Lower leg skin (tissue), 3 donors: ENCODE measurements at regions not wholly inside any gene's neighbourhood (a gene's known extent, or its start where the extent isn't known, plus 50 kb on each side); places are given as distances from the start of the nearest gene placed in this dataset.

Experiments
- POLR2A ChIP-seq, 2 donors: fragments of 450-650 bp; IDR thresholded peaks; one replicate each; pipeline ENCODE4 v1.6.1; 2016 to 2017; ENCODE audit warnings: antibody characterized with exemption in 2 of 2, mild to moderate bottlenecking in 1 of 2, moderate library complexity in 1 of 2
- TF ChIP-seq, protein P1 (sequence below), 3 donors: fragments of 450-650 bp; IDR thresholded peaks; one replicate each; pipeline ENCODE4 v1.5.1; 2016; ENCODE audit warnings: antibody characterized with exemption in 3 of 3, mild to moderate bottlenecking in 3 of 3, moderate library complexity in 2 of 3

DNA sequence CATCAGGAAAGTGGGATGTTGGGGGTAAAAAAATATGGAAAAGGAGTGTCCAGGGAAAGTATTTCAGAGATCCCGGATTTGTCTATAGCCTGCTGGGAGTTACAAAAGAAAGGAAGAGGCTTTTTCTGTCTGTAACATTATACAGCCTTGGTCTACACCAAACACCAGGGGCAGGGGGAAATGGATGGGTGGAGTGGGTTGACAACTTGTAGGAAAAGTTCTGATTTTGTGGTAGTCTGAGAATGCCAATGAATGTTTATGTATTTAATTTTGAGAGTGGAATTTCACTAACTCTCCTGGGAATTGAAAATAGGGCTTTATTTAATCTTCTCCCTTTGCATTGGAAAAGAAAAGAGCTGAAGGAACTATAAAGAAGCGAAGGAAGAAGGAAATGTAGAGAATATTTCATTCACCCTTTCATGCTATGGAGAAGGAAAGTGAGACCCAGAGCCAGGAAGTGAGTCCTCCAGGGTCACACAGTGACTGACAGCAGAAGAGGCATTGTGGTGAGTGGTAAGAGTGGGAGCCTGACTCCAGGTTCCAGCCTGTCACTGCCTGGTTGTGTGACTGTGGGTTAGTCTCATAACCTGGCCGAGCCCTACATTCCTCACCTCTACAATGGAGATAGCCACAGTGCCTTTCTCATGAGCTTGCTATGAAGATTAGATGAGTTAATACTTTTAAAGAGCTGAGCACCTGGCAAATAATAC, 346.3 kb upstream of the TNP1 start:
- TF ChIP-seq, protein P1, sequence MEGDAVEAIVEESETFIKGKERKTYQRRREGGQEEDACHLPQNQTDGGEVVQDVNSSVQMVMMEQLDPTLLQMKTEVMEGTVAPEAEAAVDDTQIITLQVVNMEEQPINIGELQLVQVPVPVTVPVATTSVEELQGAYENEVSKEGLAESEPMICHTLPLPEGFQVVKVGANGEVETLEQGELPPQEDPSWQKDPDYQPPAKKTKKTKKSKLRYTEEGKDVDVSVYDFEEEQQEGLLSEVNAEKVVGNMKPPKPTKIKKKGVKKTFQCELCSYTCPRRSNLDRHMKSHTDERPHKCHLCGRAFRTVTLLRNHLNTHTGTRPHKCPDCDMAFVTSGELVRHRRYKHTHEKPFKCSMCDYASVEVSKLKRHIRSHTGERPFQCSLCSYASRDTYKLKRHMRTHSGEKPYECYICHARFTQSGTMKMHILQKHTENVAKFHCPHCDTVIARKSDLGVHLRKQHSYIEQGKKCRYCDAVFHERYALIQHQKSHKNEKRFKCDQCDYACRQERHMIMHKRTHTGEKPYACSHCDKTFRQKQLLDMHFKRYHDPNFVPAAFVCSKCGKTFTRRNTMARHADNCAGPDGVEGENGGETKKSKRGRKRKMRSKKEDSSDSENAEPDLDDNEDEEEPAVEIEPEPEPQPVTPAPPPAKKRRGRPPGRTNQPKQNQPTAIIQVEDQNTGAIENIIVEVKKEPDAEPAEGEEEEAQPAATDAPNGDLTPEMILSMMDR (IDR thresholded peaks at IDR 0.05): no peak
- no peak for TF ChIP-seq POLR2A (IDR thresholded peaks at IDR 0.05)
